Head of caudate nucleus (tissue), 42 donors: ENCODE measurements at regions not wholly inside any gene's neighbourhood (a gene's known extent, or its start where the extent isn't known, plus 50 kb on each side); places are given as distances from the start of the nearest gene placed in this dataset.
A peak's percentile ranks its signal among the peaks of the same experiment; 100 is the strongest.
"Not testable (repeated sequence)": the region's sequence is repeated elsewhere in the genome, so short reads cannot be mapped to it uniquely, and the experiment has no call there.

Source experiments
- DNase-seq, 42 donors: peaks; one replicate each; pipeline versions ENCODE4 v3.0.0 to v3.0.0-alpha.2; 2020 to 2021; ENCODE audit warnings: mixed read lengths in 7 of 42
- intact Hi-C: fragments of 100-400 bp; cut with DNase I; formaldehyde crosslinking; loops from one replicate; pipeline ENCODE4 v1.15.0; 2022

GRCh38 chr9:67437011-67437410, 421.7 kb upstream of the ANKRD20A1 start:
- intact Hi-C loops, DNase-seq: not testable (repeated sequence)

GRCh38 chr9:67424881-67425280, 432.5 kb upstream of the SPATA31A3 start:
- intact Hi-C loops, DNase-seq: not testable (repeated sequence)

- DNase-seq, intact Hi-C loops: not testable (repeated sequence)
Measured at GRCh38 chr9:67423049-67423728, 430.8 kb upstream of the SPATA31A3 start.

- DNase-seq, intact Hi-C loops: not testable (repeated sequence)
Measured at GRCh38 chr9:67418496-67419079, 426.2 kb upstream of the SPATA31A3 start.

- not testable (repeated sequence) for DNase-seq
Measured at GRCh38 chr9:67417341-67417983, 425.1 kb upstream of the SPATA31A3 start.

GRCh38 chr9:67416639-67417038, 424.3 kb upstream of the SPATA31A3 start:
- DNase-seq, intact Hi-C loops: not testable (repeated sequence)

More at GRCh38 chr9:67417341-67417983, 425.1 kb upstream of the SPATA31A3 start:
- intact Hi-C loops = not testable (repeated sequence)

GRCh38 chr9:67410606-67411220, 418.4 kb upstream of the SPATA31A3 start:
- DNase-seq, intact Hi-C loops: not testable (repeated sequence)

GRCh38 chr9:67403739-67404138, 411.4 kb upstream of the SPATA31A3 start:
- DNase-seq = not testable (repeated sequence)

GRCh38 chr9:67397731-67398130, 405.4 kb upstream of the SPATA31A3 start:
- intact Hi-C loops, DNase-seq: not testable (repeated sequence)

More at GRCh38 chr9:67403739-67404138, 411.4 kb upstream of the SPATA31A3 start:
- intact Hi-C loops = not testable (repeated sequence)

GRCh38 chr9:67394782-67395181, 402.4 kb upstream of the SPATA31A3 start:
- intact Hi-C loops, DNase-seq: not testable (repeated sequence)

- intact Hi-C loops, DNase-seq: not testable (repeated sequence)
Measured at GRCh38 chr9:67394038-67394437, 401.7 kb upstream of the SPATA31A3 start.

- intact Hi-C loops, DNase-seq: not testable (repeated sequence)
Measured at GRCh38 chr9:67369664-67370063, 377.3 kb upstream of the SPATA31A3 start.

GRCh38 chr9:67362325-67362724, 370.0 kb upstream of the SPATA31A3 start:
- DNase-seq, intact Hi-C loops: not testable (repeated sequence)

GRCh38 chr9:67353961-67354360, 361.6 kb upstream of the SPATA31A3 start:
- DNase-seq, intact Hi-C loops: not testable (repeated sequence)

- intact Hi-C loops, DNase-seq: not testable (repeated sequence)
Measured at GRCh38 chr9:67349424-67349759, 357.0 kb upstream of the SPATA31A3 start.

- intact Hi-C loops, DNase-seq: not testable (repeated sequence)
Measured at GRCh38 chr9:67348562-67349423, 356.4 kb upstream of the SPATA31A3 start.

GRCh38 chr9:67348094-67348493, 355.7 kb upstream of the SPATA31A3 start:
- DNase-seq, intact Hi-C loops: not testable (repeated sequence)

- intact Hi-C loops, DNase-seq: not testable (repeated sequence)
Measured at GRCh38 chr9:67339216-67339615, 346.9 kb upstream of the SPATA31A3 start.

- intact Hi-C loops = not testable (repeated sequence)
- DNase-seq = peak in 10 of 42 donors; percentile 1 to 20 (median 10)
Measured at GRCh38 chr9:67338201-67338600, 345.9 kb upstream of the SPATA31A3 start.
